NK-92 treated with Interleukin-12 subunit alpha and Interleukin-12 subunit beta, amount 100 ng/mL, for 24 hours (cell line): ENCODE measurements at regions not wholly inside any gene's neighbourhood (a gene's known extent, or its start where the extent isn't known, plus 50 kb on each side); places are given as distances from the start of the nearest gene placed in this dataset.
"Not testable (repeated sequence)": the region's sequence is repeated elsewhere in the genome, so short reads cannot be mapped to it uniquely, and the experiment has no call there.

Experiments
- DNase-seq: peaks from one replicate; lab custom pipeline; 2025; lab: John Stamatoyannopoulos, UW

DNA sequence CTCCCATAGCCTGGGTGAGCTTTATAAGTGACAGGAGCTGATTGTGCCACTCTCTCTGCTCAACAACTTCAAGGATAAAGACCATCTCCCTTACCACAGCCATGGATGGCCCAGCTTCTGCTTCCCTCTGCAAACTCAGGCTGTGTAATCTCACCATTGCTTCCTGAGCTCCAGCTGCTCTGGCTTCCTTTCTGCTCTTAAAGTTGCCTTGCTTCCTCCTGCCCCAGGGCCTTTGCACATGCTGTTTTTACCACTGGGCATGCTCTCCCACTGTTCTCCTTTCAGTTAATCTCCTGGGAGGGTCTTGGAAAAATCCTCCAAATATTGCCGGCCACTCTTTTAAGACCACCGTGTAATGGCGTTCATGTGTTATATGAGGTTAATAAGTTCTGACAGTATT is 265.1 kb upstream of the C16orf82 start:
- DNase-seq: no peak

DNA sequence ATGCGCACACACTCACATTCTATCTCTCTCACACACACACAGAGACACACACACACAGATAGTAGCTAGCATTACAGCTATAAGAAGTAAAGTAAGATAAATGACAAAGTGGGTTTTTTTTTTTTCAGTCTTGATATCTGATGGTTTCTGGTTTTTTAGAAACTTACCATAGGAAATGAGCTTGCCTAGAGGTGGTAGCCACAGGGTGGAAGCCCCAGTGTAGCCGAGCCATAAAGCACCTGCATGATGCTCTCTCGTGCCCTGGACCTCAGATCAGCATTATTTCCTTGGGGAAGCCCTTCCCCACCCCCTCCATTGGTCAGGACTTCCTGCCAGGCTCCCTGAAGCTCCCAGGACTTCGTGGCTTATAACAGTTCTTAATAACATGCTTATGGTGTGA is 264.3 kb upstream of the C16orf82 start:
- no peak for DNase-seq

DNA sequence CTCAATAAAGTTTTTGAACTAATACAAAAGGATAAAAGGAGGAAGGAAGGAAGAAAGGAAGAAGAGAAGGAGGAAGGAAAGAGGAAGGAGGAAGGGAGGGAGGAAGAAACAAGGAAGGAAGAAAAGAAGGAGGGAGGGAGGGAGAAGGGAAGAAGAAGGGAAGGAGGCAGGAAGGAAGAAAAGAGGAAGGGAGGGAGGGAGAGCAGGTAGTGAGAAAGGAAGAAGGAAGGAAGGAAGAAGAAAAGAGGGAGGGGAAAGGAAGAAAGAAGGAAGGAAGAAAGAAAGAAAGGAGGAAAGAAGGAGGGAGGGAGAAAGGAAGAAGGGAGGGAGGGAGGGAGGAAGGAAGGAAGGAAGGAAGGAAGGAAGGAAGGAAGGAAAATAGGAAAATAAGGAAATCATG is 263.8 kb upstream of the C16orf82 start:
- no peak for DNase-seq

DNA sequence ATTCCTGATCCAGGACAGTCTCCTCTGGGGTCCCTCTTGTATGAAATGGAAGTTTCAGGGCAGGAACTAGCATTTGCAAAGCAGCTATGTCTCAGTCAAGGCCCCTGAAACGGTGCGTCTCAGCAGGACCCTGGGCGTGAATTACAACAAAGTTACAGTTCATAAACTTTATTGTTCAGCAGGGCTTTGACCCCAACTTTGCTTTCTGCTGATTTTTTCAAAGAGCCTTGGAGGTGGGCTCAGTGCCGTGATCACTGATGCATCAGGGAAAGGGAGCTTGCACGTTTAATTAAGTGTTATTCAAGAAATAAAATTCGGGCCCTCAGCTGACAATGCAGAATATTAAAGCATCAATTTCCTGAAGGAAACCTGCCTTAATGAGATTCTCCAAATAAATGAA is 260.1 kb upstream of the C16orf82 start:
- DNase-seq: no peak

DNA sequence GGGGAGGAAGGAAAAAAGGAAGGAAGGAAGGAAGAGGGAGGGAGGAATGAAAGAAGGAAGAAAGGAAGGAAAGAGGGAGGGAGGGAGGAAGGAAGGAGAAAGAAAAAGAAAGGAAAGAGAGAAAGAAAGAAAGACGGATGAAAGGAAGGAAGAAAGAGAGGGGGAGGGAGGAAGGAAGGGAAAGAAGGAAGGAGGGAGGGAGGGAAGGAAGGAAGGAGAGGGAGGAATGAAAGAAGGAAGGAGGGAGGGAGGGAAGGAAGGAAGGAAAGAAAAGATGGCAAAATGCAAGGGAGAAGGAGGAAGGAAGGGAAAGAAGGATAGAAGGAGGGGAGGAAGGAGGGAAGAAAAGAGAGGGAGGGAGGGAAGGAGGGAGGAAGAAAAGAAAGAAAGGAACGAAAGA is 257.3 kb upstream of the C16orf82 start:
- no peak for DNase-seq

DNA sequence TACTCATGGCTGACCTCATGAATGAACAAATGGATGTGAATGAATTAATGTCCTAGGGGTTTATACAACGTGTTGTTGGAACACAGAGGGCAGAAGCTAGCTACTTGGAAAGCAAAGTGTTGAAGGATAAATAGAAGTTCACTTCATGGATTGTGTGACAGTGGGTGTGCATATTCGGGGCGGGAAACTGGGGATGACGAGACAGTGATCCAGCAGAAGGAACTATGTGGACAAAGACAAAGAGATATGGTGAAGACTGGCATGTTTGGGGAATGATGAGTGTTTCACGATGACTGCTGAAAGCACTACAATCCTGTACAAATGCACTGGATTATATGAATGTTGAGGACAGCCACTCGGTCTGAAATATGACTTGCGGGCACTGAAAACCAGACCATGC is 250.5 kb upstream of the C16orf82 start:
- DNase-seq: no peak

DNA sequence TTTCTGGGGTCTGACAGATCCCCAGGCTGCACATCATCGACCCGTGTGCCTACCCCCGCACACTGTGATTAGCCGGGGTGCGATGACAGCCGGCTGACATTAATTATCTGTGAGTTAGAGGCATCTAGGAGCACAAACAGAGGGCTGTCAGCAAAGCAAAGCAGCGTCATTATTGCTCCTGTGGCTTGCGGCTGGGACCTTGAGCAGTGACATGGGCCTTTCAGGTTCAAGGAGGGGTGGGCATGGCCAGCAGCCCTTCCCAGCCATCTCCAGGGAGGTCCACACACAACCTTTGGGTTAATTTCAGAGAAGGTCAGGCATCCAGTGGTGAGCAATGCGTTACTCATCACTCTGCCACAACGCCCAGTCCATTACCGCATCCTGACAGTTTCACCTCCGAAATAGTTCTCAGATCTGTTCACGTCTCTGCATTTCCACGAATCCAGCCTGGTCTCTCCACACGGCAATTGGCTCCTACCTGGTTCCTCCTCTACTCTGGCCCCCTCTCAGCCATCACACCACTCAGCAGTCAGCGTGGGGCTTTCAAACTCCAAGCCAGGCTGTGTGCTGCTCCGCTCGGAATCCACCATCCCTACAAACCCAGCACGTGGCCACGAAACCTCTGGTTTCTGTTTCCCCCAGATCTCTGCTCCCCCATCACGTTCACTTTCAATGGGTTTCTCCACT is 249.7 kb upstream of the C16orf82 start:
- no peak for DNase-seq

DNA sequence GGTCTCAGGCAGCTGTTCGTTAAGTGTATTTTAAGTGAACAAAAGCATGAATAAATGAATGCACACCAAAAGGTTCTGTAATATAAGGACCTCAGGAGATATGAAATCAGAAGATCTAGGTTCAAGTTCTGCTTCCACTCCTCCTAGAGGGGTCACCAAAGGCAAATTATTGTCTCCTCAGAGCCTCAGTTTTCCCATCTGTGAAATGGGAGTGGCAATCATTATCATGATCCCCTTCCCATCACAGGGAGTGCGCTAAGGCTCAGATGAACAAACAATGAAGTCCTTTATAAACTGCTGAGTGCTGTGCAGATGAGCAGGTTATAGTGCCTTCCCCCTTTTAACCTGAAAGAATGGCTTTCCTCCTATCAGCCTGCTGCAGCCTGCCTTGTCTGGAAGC is 248.3 kb upstream of the C16orf82 start:
- DNase-seq: no peak

DNA sequence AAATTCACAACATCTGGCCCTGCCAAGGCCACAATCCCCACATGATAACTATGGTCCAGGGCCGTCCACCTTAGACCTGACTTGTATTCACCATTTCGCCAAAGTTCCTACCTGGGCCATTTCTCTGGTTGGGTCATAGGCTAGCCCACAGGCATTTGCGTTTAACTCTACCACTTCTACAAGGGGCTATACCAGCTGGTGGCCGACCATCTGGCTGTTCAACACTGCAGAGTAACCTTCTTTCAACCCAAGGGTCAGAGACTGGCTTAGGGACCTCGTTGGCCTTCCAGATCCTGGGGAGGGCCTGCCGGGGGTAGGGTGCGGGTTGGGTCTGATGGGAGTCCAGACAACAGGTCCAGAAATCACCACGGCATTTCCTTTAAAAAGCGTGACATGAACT is 242.3 kb upstream of the C16orf82 start:
- no peak for DNase-seq

DNA sequence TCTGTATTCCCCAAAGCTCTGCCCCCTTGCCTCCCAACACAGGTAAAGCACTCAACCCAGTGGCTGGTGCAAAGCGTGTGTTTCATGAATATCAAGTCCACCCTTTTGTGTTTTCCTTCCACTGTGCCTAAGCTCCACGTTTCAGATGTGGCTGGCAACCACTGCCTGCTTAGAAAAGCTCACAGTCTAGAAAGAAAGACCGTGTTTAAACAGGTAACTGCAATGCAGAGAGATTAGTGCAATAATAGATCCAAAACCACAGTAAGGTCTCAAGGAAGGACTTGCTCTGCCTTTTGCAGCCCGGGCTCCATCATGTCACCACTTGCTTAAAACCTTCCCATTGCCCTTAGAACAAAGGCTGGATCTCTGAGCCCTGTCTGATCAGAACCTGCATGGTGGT is 240.2 kb upstream of the C16orf82 start:
- DNase-seq: no peak

DNA sequence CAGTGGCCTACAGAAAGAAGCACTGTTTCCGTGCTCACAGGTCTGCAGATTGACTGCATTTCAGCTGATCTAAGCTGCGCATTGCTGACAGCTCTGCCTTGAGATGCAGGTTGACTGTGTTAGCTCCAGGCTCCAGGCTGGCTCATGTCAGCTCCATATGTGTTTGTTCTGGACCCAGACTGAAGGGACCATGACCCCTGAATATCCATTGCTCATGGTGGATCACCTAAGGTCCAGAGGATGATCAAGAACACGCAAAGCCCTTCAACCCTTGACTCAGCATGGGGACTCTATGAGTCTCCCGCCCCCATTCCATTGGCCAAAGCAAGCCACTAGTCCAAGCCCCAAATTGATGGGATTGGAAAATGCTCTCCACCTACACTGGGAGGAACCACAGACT is 239.3 kb upstream of the C16orf82 start:
- no peak for DNase-seq

DNA sequence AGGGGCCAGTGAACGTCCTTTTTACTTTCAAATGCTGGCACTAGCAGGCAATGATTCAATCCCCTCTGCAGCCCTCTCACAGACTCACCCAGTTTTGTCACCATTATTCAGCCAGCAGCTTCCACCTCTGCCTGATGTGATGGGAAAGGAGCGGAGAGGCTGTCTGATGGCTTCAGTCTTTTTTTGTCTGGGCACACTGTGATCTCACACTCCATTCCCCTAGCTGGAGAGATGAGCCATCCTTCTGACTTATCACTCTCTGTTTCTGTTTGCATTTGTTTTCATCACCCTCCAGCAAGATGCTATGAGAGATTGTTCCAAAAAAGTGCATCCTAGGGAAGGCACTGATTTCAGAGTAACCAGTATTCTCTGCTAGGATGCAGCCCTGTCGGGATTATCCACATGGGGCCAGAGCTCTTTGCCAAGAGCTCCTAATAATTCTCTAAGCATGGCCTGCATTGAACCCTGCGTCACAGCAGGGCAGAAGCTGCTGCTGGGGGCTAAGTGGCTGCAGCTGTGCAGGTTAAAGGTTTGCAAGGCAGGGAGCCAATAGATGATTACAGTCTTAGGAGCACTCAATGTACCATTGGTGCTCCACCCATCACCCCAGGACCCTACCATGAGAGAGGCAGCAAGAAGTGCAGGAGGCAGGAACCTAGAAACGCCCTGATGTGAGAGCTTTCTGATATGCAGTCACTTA is 236.1 kb upstream of the C16orf82 start:
- no peak for DNase-seq

DNA sequence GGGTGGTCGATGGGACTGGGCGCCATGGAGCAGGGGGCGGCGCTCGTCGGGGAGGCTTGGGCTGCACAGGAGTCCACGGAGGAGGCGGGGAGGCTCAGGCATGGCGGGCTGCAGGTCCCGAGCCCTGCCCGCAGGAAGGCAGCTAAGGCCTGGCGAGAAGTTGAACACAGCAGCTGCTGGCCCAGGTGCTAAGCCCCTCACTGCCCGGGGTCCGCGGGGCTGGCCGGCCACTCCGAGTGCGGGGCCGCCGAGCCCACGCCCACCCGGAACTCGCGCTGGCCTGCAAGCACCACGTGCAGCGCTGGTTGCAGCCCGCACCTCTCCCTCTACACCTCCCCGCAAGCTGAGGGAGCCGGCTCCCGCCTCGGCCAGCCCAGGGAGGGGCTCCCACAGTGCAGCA is 230.6 kb upstream of the C16orf82 start:
- not testable (repeated sequence) for DNase-seq

DNA sequence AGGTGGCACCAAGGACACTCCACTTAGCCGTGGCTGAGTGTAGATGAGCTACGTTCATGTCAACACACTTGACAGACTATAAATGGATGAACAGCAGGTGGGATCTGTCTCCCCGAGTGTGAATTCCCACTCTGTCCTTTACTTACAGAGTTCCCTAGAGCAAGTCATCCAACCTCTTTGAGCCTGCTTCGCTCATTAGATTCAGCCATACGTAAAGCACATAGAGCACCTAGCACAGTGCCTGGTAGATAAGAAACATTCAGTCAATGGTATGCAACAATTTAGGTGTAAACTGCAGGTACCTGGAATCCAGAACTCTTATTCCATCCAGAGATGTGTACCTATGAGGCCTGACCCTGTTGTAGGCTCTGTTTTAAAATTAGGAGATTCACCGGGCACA is 227.8 kb upstream of the C16orf82 start:
- no peak for DNase-seq

DNA sequence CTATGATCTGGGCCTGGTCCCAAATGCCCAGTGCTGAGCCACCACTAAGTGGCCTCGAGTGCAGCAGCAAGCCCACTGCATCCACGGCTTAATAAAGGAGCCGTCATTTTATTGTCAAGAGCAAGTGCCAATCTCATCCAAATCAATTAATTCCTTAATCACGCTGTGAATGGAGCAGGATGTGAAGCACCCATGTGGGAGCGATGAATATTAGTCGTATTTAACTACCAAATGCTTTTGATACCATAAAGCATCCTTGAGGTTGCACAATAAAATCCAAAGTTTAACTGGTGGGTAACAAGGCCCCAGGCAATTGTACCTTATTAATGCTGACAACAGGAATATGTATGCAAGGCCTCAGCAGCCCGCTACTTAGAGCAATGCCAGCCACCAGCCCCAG is 226.0 kb upstream of the C16orf82 start:
- DNase-seq: no peak

DNA sequence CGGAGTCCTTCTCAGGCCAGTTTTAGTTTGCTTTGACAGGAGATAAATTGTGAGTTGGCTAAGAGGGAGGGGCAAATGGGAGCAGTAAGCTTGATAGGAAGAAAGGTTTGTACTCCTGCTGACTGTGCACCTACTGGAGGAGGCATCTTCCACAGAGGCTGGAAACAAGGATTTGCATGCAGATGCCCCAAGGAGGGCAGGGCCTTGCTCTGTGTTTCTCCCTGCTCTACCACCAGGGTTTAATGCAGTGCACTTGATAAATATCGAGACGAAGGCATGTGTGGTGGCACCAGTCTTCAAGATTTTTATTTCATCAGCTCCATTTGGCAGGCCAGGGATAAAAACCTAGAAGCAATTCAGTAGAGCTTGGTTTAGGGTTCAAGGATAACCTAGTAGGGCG is 210.5 kb upstream of the C16orf82 start:
- no peak for DNase-seq

DNA sequence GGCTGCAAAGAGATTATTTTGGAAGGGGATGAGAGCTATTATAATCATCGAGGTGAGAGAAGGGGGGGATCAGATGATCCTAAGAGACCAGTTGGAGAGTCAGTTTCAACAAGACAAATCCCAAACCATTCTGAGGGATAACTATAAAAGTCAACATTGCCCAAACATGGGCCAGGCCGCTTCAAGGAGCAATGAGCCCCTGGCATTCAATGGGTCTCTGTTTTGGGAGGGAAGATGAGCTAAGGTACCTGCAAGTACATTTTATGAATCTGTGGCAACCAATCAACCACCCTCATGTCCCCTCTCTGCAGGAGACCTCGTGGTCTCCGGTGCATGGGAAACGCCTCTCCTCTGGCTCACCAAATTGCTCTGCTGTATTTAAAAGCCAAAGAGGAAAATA is 209.9 kb upstream of the C16orf82 start:
- DNase-seq: no peak

DNA sequence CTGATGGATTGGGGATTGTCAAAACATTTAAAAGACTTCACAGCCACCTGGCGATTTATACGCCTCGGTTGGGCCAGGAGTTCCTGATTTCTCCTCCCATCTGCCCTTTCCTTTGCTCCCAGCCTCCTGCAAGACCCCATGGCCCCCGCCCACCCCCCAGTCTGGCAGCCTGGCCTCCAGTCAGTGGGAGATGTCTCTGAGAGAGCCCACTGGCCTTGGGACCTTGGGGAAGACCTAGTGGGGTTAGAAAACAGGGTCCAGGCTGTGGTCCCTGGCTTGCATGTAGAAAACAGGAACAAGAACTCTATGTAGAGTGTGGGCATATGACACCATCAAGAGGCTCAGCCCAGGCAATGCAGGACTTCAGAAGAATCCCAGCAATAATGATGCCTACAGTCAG is 209.4 kb upstream of the C16orf82 start:
- no peak for DNase-seq

DNA sequence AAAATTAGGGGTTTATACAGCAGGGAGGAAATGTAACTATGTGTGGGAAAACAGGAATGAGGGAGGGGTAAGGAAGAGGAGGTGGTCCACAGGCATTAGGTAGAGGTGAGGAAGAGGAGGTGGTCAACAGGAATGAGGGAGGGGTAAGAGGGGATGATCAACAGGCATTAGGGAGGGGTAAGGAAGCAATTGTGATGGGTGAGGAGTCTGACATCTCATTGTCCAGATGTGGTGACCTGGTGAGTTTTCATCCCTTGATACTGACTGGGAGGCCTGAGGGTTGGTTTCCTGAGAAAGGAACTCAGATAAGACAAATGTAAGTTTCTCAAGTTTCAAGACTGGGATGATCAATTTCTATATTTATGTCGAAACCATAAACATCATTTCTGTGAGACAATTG is 206.2 kb upstream of the C16orf82 start:
- no peak for DNase-seq

DNA sequence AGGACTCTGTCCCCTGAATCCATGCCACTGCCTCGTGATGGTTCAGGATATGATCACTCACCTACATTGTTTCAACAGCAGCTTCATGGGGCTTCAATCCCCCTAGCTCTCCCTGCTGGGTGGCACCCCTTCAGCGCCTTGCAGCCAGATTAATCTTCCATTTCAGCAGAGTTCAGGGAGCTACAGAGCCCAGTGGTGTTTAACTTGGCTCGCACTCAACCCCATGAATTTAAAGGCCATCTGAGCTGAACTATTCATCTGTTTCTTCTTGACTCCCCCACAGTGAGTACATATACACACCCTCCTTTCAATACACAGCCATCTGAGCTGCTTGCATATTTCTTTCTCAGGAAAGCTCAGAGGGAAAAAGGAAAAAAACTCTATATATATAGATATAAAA is 202.8 kb upstream of the C16orf82 start:
- no peak for DNase-seq

DNA sequence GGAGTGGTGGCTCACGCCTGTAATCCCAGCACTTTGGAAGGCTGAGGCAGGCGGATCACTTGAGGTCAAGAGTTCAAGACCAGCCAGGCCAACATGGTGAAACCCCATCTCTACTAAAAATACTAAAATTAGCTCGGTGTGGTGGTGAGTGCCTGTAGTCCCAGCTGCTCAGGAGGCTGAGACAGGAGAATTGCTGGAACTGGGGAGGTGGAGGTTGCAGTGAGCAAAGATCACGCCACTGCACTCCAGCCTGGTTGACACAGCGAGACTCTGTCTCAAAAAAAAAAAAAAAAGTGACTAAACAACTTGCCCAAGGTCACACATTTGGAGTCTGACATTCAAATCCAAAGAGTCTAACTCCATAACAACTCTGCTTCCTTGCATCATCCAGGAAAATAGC is 192.4 kb upstream of the C16orf82 start:
- not testable (repeated sequence) for DNase-seq

DNA sequence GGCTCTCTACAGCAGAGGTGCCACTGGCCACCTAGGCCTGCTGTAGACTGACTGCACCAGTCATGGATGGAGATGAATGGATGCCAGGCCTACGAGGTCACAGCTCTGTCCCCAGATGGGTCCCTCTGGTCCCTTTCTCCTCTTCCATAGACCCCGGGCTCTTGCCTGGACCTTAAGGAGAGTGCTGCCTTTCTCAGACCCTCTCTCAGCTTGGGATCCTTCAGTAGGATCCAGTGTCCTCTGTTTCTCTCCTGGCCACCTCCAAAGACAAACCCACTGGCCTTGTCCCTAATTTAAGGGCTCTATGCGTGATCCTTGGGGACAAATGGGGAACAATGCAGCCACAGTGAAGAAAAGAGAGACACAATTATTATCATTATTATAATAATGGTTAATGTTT is 189.3 kb upstream of the C16orf82 start:
- no peak for DNase-seq

DNA sequence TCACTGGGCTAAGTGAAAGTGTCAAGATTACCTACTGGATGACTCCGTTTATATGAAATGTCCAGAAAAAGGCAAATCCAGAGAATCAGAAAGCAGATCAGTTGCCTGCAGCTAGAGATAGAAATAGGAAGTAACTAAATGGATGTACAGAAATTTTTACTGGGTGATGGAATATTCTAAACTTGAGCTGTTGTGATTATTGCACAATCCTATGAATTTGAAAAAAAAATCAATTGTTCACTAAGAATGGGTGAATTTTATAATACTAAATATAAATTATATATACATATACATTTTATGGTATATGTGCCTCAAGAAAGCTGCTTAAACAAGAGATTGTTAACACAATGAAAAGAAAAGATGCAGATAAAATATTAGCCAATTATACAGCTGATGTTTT is 181.1 kb upstream of the C16orf82 start:
- DNase-seq: no peak

DNA sequence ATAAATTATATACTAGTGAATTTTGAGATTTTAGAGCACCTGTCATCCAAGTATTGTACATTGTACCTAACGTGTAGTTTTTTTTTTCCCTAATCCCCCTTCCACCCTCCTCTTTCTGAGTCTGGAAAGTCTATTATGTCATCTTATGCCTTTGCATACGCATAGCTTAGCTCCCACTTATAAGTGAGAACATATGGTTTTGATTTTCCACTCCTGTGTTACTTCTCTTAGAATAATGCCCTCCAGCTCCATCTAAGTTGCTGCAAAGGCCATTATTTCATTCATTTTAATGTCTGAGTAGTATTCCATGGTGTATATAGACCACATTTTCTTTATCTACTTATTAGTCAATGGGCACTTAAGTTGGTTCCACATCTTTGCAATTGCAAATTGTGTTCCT is 177.0 kb upstream of the C16orf82 start:
- DNase-seq: no peak
